Sigmoid colon (tissue), 6 donors: ENCODE measurements at regions not wholly inside any gene's neighbourhood (a gene's known extent, or its start where the extent isn't known, plus 50 kb on each side); places are given as distances from the start of the nearest gene placed in this dataset.

Experiments
- DNase-seq: peaks from one replicate; pipeline ENCODE4 v3.0.0-alpha.2; 2019
- H3K27ac ChIP-seq, 4 donors: fragments of 200-600 bp; sonication (generic); one replicate each; pipeline ENCODE4 v1.5.1; 2016 to 2019; ENCODE audit warnings: mild to moderate bottlenecking in 1 of 4
- H3K27me3 ChIP-seq, 3 donors: fragments of 200-600 bp; sonication (generic); one replicate each; pipeline ENCODE4 v1.5.1; 2019; ENCODE audit warnings: mild to moderate bottlenecking in 1 of 3
- H3K36me3 ChIP-seq, 4 donors: fragments of 200-600 bp; sonication (generic); one replicate each; pipeline ENCODE4 v1.5.1; 2016 to 2019
- H3K4me1 ChIP-seq, 4 donors: fragments of 200-600 bp; sonication (generic); one replicate each; pipeline ENCODE4 v1.5.1; 2017 to 2019
- H3K4me3 ChIP-seq, 4 donors: fragments of 200-600 bp; sonication (generic); one replicate each; pipeline ENCODE4 v1.5.1; 2017 to 2019; ENCODE audit warnings: mild to moderate bottlenecking in 2 of 4, moderate library complexity in 1 of 4
- H3K9me3 ChIP-seq, 4 donors: fragments of 200-600 bp in 3 of 4; sonication (generic) in 3 of 4; one replicate each; pipeline versions ENCODE4 v1.5.1 to v1.6.1; 2013 to 2019
- CTCF ChIP-seq, 4 experiments: fragments of 450-650 bp in 3 of 4; fragments of 200-600 bp in 1 of 4; IDR thresholded peaks; one replicate each; pipeline ENCODE4 v1.5.1; 2016 to 2019; ENCODE audit warnings: antibody characterized with exemption in 4 of 4, mild to moderate bottlenecking in 3 of 4, moderate library complexity in 2 of 4
- EP300 ChIP-seq, 4 donors: sonication (generic); formaldehyde crosslinking; IDR thresholded peaks; one replicate each; pipeline ENCODE4 v1.6.1; 2017; ENCODE audit warnings: antibody characterized with exemption in 4 of 4
- POLR2A ChIP-seq, 2 donors: fragments of 450-650 bp; IDR thresholded peaks; one replicate each; pipeline ENCODE4 v1.6.1; 2016; ENCODE audit warnings: antibody characterized with exemption in 2 of 2, mild to moderate bottlenecking in 2 of 2, moderate library complexity in 2 of 2
- POLR2AphosphoS5 ChIP-seq, 4 donors: sonication (generic); formaldehyde crosslinking; IDR thresholded peaks; one replicate each; pipeline ENCODE4 v1.6.1; 2017; ENCODE audit warnings: antibody characterized with exemption in 4 of 4
- WGBS, 2 donors: extraction: QIAGEN DNeasy Blood & Tissue Kit; methylation state at CpG; one replicate each; pipeline ENCODE4 v1.1.7; 2013; 5-methylcytosine and 5-hydroxymethylcytosine counted together
- intact Hi-C: fragments of 100-400 bp; cut with DNase I; formaldehyde crosslinking; loops from one replicate; pipeline ENCODE4 v1.15.1; 2023
- donor health status: healthy with polysubstance abuse.
- donor health status: healthy.

GRCh38 chr16:52054326-52054725 is 492.6 kb downstream of the TOX3 start:
- WGBS, 2 donors: 75 to 82% methylated on average over 1 of the region's 1 CpG
- intact Hi-C loops: no loop called here
- H3K36me3 ChIP-seq: no peaks in the 10 kb centered on the region
- TF ChIP-seq EP300 (IDR thresholded peaks at IDR 0.05): no peak
- TF ChIP-seq POLR2AphosphoS5 (IDR thresholded peaks at IDR 0.05): no peak
- no peak for TF ChIP-seq CTCF (IDR thresholded peaks at IDR 0.05)
- TF ChIP-seq POLR2A (IDR thresholded peaks at IDR 0.05): no peak
- no peak overlapping the region for H3K27ac ChIP-seq
- no peak overlapping the region for H3K4me3 ChIP-seq
- no peaks in the 10 kb centered on the region for H3K27me3 ChIP-seq
- no peaks in the 10 kb centered on the region for H3K4me1 ChIP-seq
- DNase-seq: no peak
- H3K9me3 ChIP-seq: no peaks in the 10 kb centered on the region

- Histone ChIP-seq H3K36me3 (no peaks in the 10 kb centered on the region), H3K9me3 (no peaks in the 10 kb centered on the region), H3K4me3 (no peak overlapping the region), H3K4me1 (no peaks in the 10 kb centered on the region), H3K27me3 (no peaks in the 10 kb centered on the region), H3K27ac (no peak overlapping the region)
- TF ChIP-seq POLR2A (IDR thresholded peaks at IDR 0.05) (no peak), EP300 (IDR thresholded peaks at IDR 0.05) (no peak), CTCF (IDR thresholded peaks at IDR 0.05) (no peak), POLR2AphosphoS5 (IDR thresholded peaks at IDR 0.05) (no peak)
- intact Hi-C loops: no loop called here
- no peak for DNase-seq
Measured at GRCh38 chr16:52052818-52053217, 494.1 kb downstream of the TOX3 start.

GRCh38 chr16:52051414-52052172 is 495.4 kb downstream of the TOX3 start:
- TF ChIP-seq POLR2A (IDR thresholded peaks at IDR 0.05) (no peak), POLR2AphosphoS5 (IDR thresholded peaks at IDR 0.05) (no peak), EP300 (IDR thresholded peaks at IDR 0.05) (no peak), CTCF (IDR thresholded peaks at IDR 0.05) (no peak)
- intact Hi-C loops: no loop called here
- WGBS, 2 donors: 88 to 92% methylated on average over 1 of the region's 1 CpG
- no peak overlapping the region for H3K27ac ChIP-seq
- H3K27me3 ChIP-seq: no peaks in the 10 kb centered on the region
- H3K36me3 ChIP-seq: no peaks in the 10 kb centered on the region
- peaks cover 0 to 2% (median 0%) of the 10 kb centered on the region in 4 donors for H3K9me3 ChIP-seq
- DNase-seq: no peak
- no peaks in the 10 kb centered on the region for H3K4me1 ChIP-seq
- H3K4me3 ChIP-seq: no peak overlapping the region

DNA sequence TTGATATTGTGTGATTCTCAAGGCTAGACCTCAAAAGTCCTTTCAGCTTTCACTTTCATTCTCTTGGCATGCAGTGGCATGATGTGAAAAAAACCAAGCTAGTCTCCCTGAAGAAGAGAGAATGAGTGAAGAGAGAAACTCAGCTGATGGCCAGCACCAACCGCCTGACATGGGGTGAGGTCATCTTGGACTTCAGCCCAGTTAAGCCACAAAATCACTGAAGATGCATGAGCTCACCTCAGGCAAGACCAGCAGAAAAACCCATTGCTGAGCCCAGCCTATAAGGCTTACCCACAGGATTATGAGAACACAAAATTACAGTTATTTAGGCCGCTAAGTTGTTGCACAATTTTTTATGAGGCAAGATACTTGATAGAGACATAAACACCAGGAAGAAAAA is 496.5 kb downstream of the TOX3 start:
- Histone ChIP-seq H3K4me3 (no peak overlapping the region), H3K27ac (no peak overlapping the region), H3K4me1 (no peaks in the 10 kb centered on the region), H3K36me3 (no peaks in the 10 kb centered on the region), H3K27me3 (no peaks in the 10 kb centered on the region), H3K9me3 (peaks cover 0 to 9% (median 0%) of the 10 kb centered on the region in 4 donors)
- 38 to 77% methylated on average over 2 of the region's 2 CpGs for WGBS, 2 donors
- TF ChIP-seq EP300 (IDR thresholded peaks at IDR 0.05) (no peak), POLR2AphosphoS5 (IDR thresholded peaks at IDR 0.05) (no peak), CTCF (IDR thresholded peaks at IDR 0.05) (no peak), POLR2A (IDR thresholded peaks at IDR 0.05) (no peak)
- intact Hi-C loops: no loop called here
- DNase-seq: no peak

GRCh38 chr16:52035436-52035835 is 511.5 kb downstream of the TOX3 start:
- Histone ChIP-seq H3K27me3 (no peaks in the 10 kb centered on the region), H3K9me3 (no peaks in the 10 kb centered on the region), H3K4me1 (no peaks in the 10 kb centered on the region), H3K36me3 (no peaks in the 10 kb centered on the region), H3K27ac (no peak overlapping the region), H3K4me3 (no peak overlapping the region)
- no peak for TF ChIP-seq EP300 (IDR thresholded peaks at IDR 0.05)
- TF ChIP-seq POLR2A (IDR thresholded peaks at IDR 0.05): no peak
- no peak for TF ChIP-seq POLR2AphosphoS5 (IDR thresholded peaks at IDR 0.05)
- no peak for TF ChIP-seq CTCF (IDR thresholded peaks at IDR 0.05)
- 35 to 67% methylated on average over 2 of the region's 2 CpGs for WGBS, 2 donors
- DNase-seq: no peak
- intact Hi-C loops: no loop called here
